GM19099 (cell line): ENCODE measurements at regions not wholly inside any gene's neighbourhood (a gene's known extent, or its start where the extent isn't known, plus 50 kb on each side); places are given as distances from the start of the nearest gene placed in this dataset.

Experiments
- POLR2A ChIP-seq: IDR thresholded peaks from 3 replicates; pipeline ENCODE4 v1.6.1; 2011; ENCODE audit warnings: low read depth; ENCODE audit not compliant: insufficient read length; ENCODE audit errors: extremely low read depth

GRCh38 chr14:84760489-84761126 is 769.3 kb upstream of the FLRT2 start:
- TF ChIP-seq POLR2A = no peak

GRCh38 chr14:84767434-84767833 is 762.5 kb upstream of the FLRT2 start:
- TF ChIP-seq POLR2A = no peak

- no peak for TF ChIP-seq POLR2A
Measured at GRCh38 chr14:84770030-84770429, 759.9 kb upstream of the FLRT2 start.

- no peak for TF ChIP-seq POLR2A
Measured at GRCh38 chr14:84777356-84777755, 752.6 kb upstream of the FLRT2 start.

GRCh38 chr14:84782902-84783301 is 747.0 kb upstream of the FLRT2 start:
- no peak for TF ChIP-seq POLR2A

- no peak for TF ChIP-seq POLR2A
Measured at GRCh38 chr14:84783511-84783910, 746.4 kb upstream of the FLRT2 start.

GRCh38 chr14:84785996-84786395 is 743.9 kb upstream of the FLRT2 start:
- no peak for TF ChIP-seq POLR2A

- no peak for TF ChIP-seq POLR2A
Measured at GRCh38 chr14:84789012-84789411, 740.9 kb upstream of the FLRT2 start.

- TF ChIP-seq POLR2A = no peak
Measured at GRCh38 chr14:84792722-84793410, 737.1 kb upstream of the FLRT2 start.

- TF ChIP-seq POLR2A = no peak
Measured at GRCh38 chr14:84797326-84797725, 732.6 kb upstream of the FLRT2 start.

GRCh38 chr14:84804468-84804867 is 725.5 kb upstream of the FLRT2 start:
- no peak for TF ChIP-seq POLR2A

- TF ChIP-seq POLR2A = no peak
Measured at GRCh38 chr14:84804895-84805294, 725.0 kb upstream of the FLRT2 start.

- no peak for TF ChIP-seq POLR2A
Measured at GRCh38 chr14:84806181-84806580, 723.8 kb upstream of the FLRT2 start.

- no peak for TF ChIP-seq POLR2A
Measured at GRCh38 chr14:84806622-84807021, 723.3 kb upstream of the FLRT2 start.

GRCh38 chr14:84807673-84808072 is 722.3 kb upstream of the FLRT2 start:
- TF ChIP-seq POLR2A = no peak

- no peak for TF ChIP-seq POLR2A
Measured at GRCh38 chr14:84809158-84809557, 720.8 kb upstream of the FLRT2 start.
